Duodenal mucosa (tissue), 2 donors: ENCODE measurements at regions not wholly inside any gene's neighbourhood (a gene's known extent, or its start where the extent isn't known, plus 50 kb on each side); places are given as distances from the start of the nearest gene placed in this dataset.
"Not testable (repeated sequence)": the region's sequence is repeated elsewhere in the genome, so short reads cannot be mapped to it uniquely, and the experiment has no call there.

Source experiments
- H3K27ac ChIP-seq: one replicate; pipeline ENCODE4 v1.7.0; 2013; ENCODE audit warnings: low read depth, low read length
- H3K27me3 ChIP-seq, 2 donors: one replicate each; pipeline ENCODE4 v1.7.0; 2013; ENCODE audit warnings: low read length in 2 of 2, control low read depth in 1 of 2; ENCODE audit not compliant: insufficient read depth in 2 of 2, control insufficient read depth in 1 of 2
- H3K36me3 ChIP-seq, 2 donors: one replicate each; pipeline ENCODE4 v1.7.0; 2013; ENCODE audit warnings: low read length in 2 of 2, control low read depth in 1 of 2; ENCODE audit not compliant: insufficient read depth in 2 of 2, control insufficient read depth in 1 of 2
- H3K4me1 ChIP-seq, 2 donors: one replicate each; pipeline ENCODE4 v1.7.0; 2013; ENCODE audit warnings: low read length in 2 of 2, control low read depth in 1 of 2; ENCODE audit not compliant: insufficient read depth in 2 of 2, control insufficient read depth in 1 of 2
- H3K4me3 ChIP-seq, 2 donors: one replicate each; pipeline ENCODE4 v1.7.0; 2013; ENCODE audit warnings: low read length in 2 of 2, low read depth in 1 of 2
- H3K9ac ChIP-seq, 2 donors: one replicate each; pipeline ENCODE4 v1.7.0; 2013; ENCODE audit warnings: low read length in 2 of 2, low read depth in 1 of 2
- H3K9me3 ChIP-seq, 2 donors: one replicate each; pipeline ENCODE4 v1.7.0; 2013; ENCODE audit warnings: low read length in 2 of 2, control low read depth in 1 of 2; ENCODE audit not compliant: control insufficient read depth in 1 of 2

DNA sequence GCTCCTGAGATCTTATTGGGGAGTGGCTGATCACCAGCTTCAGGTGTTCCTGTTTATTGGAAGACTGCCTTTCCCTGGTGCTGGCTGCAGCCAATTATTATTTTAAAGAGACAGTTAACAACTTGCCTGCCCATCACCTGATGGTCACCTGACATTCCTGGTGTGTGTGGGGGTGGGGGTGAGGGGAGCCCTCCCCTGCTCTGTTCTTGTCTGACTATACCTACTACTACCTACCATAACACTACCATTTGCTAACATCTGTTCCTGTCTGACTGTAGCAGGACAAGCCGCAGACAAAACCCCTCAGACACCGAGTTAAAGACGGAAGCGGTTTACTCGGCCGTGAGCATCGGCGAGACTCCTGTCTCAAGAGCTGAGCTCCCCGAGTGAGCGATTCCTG, 54.9 kb upstream of the NBPF3 start:
- Histone ChIP-seq H3K27ac (no peak overlapping the region), H3K27me3 (no peaks in the 10 kb centered on the region), H3K4me1 (peaks cover 4 to 11% of the 10 kb centered on the region in 2 donors), H3K36me3 (no peaks in the 10 kb centered on the region), H3K9ac (no peak overlapping the region), H3K4me3 (no peak overlapping the region), H3K9me3 (peaks cover 0 to 5% of the 10 kb centered on the region in 2 donors)

DNA sequence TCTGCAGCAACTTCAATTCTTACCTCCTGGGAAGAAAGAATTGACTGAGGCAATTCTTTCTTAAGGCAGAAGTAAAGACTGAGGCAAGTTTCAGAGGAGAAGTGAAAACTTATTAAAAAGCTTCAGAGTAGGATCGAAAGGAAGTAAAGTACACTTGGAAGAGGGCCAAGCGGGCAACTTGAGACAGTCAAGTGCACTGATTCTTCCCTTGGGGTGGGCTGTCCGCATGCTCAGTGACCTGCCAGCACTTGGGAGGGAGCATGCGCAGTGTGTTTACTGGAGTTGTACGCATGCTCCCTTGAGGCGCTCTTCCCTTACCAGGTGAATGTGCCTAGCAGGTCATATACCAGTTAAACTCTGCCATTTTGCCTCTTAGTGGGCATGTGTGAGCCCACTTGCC, 55.3 kb upstream of the NBPF3 start:
- H3K4me3 ChIP-seq: no peak overlapping the region
- H3K9me3 ChIP-seq: peaks cover 0 to 5% of the 10 kb centered on the region in 2 donors
- H3K9ac ChIP-seq: no peak overlapping the region
- H3K4me1 ChIP-seq: peaks cover 4 to 11% of the 10 kb centered on the region in 2 donors
- H3K36me3 ChIP-seq: no peaks in the 10 kb centered on the region
- H3K27me3 ChIP-seq: no peaks in the 10 kb centered on the region
- no peak overlapping the region for H3K27ac ChIP-seq

DNA sequence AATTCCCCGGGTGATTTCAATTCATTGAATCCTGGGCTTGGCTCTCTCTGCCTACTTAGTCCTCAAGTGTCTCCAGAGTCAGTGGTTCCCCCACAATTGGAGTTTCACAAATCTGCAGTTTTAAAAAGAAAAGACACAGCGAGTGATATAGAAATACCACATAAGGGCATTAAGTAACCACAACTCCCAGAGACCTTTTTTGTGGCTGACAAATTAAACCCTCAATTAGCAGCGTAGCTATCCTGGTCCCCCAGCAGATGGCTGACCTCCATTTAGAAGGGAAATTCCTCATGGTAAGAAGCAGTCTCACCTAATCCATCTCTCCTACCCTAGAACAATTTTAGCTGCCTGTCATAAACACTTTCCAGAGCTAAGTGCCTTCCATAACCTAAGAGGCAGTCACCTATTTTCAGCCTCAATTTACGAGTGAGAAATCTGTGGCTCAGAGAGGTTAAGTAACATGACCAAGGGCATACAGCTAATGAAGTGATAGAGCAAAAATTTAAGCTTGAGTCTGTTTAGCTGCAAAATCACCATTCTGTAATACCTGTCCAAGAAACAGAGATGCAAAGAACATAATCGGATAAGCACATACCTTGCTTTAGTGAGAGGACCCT, 56.0 kb upstream of the NBPF3 start:
- H3K9ac ChIP-seq: no peak overlapping the region
- H3K4me3 ChIP-seq: no peak overlapping the region
- H3K36me3 ChIP-seq: no peaks in the 10 kb centered on the region
- peaks cover 4 to 11% of the 10 kb centered on the region in 2 donors for H3K4me1 ChIP-seq
- H3K27me3 ChIP-seq: no peaks in the 10 kb centered on the region
- H3K9me3 ChIP-seq: peaks cover 0 to 5% of the 10 kb centered on the region in 2 donors
- H3K27ac ChIP-seq: no peak overlapping the region

DNA sequence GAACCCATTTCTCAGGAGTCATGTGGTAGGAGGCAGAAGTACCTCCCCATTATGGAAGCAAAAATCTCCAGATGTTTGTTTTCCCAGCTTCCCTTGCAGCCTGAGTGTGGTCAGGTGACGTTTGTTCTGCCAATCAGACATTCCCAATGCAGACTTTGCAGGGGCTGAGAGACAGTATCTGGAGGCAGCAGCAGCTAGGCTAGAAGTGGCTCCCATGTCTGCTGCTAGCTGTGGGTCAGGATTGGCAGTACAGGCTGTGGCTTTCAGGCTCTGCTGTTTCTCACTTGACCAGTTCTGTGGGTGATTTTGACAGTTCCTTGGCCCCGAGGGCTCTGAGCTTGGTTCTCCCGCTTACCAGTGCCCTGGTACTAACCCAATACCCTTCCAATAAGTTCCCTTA, 58.6 kb upstream of the NBPF3 start:
- H3K4me1 ChIP-seq: peaks cover 4 to 14% of the 10 kb centered on the region in 2 donors
- H3K27me3 ChIP-seq: no peaks in the 10 kb centered on the region
- no peak overlapping the region for H3K9ac ChIP-seq
- no peak overlapping the region for H3K27ac ChIP-seq
- H3K9me3 ChIP-seq: peaks cover 0 to 5% of the 10 kb centered on the region in 2 donors
- no peak overlapping the region for H3K4me3 ChIP-seq
- no peaks in the 10 kb centered on the region for H3K36me3 ChIP-seq

DNA sequence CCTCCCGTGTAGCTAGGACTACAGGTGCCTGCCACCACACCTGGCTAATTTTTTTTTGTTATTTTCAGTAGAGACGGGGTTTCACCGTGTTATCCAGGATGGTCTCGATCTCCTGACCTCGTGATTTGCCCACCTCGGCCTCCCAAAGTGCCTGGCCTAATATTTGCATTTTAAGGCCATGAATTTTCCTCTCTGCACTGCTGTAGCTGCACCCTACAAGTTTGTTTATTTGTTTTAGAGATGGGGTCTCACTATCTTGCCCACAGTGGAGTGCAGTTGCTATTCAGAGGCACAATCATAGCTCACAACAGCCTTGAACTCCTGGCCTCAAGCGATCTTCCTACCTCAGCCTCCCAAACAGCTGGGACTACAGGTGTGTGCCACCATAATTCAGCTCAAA, 59.8 kb upstream of the NBPF3 start:
- peaks cover 4 to 14% of the 10 kb centered on the region in 2 donors for H3K4me1 ChIP-seq
- H3K4me3 ChIP-seq, H3K27ac ChIP-seq, H3K9me3 ChIP-seq, H3K36me3 ChIP-seq, H3K27me3 ChIP-seq, H3K9ac ChIP-seq: not testable (repeated sequence)

DNA sequence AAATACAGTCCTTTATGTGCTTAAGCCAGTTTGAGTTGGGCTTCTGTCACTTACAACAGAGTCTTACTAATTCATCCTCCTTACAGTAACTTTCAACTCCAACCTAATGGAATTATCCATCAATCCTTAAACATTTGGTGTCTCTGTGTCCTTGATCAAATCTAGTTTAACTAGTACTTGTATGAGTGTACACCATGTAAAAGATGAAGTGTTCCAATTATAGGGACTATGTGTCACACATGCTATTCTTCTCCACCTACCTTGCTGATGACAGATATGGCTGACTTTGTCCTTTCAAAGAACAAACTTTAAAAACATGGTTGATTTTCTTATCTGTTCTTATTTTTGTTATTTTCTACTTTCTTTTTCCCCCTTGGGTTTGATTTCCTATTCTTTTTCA, 60.4 kb upstream of the NBPF3 start:
- Histone ChIP-seq H3K4me3 (no peak overlapping the region), H3K4me1 (peaks cover 4 to 8% of the 10 kb centered on the region in 2 donors)

DNA sequence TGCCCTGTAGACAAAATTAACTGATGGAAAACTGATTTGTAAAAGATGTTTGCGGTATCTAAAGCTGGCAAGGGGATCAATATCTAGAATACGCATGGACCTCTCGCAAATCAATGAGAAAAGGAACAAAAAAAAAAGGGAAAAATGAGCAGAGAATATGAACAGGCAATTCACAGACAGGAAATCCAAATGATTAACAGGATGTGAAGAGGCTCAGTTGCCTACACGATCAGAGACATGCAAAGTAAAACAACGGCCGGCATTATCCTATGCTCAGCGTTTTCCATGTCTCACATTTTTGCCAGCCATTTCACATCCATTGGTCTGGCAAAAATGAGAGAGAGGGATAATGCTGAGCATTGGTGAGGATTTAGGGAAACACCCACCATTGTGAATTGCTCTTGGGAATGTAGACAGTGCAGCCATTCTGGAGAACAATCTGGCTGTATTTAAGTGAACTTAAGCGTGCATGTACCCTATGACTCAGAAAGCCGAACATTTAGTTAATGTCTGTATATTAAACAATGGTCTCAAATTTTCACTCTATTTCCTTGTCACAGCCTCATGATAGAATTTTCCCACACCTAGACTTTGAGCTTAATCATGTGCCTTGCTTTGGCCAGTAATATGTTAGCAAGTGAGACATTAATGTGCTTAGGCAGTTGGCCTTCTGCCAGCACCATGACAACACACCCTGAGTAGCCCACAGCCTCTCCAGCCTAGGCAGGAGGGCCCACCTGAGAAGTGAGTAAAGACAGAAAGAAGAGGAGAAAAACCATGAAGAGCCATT, 61.0 kb upstream of the NBPF3 start:
- Histone ChIP-seq H3K9me3 (peaks cover 0 to 5% of the 10 kb centered on the region in 2 donors), H3K27ac (no peak overlapping the region), H3K27me3 (no peaks in the 10 kb centered on the region)

More for the DNA sequence above, 60.4 kb upstream of the NBPF3 start:
- no peak overlapping the region for H3K9ac ChIP-seq
- no peaks in the 10 kb centered on the region for H3K27me3 ChIP-seq
- peaks cover 0 to 5% of the 10 kb centered on the region in 2 donors for H3K9me3 ChIP-seq
- H3K27ac ChIP-seq: no peak overlapping the region
- H3K36me3 ChIP-seq: no peaks in the 10 kb centered on the region

DNA sequence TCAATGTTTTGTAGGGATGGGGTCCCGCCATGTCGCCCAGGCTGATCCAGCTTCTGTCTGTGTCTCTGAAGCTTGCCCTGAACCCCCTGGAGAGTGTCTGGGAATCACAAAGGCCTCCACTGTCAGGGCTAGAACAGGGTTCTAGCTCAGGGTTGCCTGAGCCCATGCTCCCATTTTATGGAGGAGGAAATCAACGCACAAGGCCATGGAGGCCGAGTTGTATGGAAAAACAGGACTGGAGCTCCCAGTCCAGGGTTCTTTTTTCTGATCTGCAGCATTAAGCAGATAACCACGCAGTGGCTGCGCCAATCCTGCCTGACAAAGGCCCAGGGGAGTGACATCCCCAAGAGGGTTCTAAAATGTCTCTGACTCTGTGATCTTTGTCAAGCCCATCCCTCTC, 67.6 kb upstream of the NBPF3 start:
- H3K4me1 ChIP-seq: peaks cover 0 to 6% of the 10 kb centered on the region in 2 donors
- no peaks in the 10 kb centered on the region for H3K9me3 ChIP-seq
- H3K27me3 ChIP-seq: no peaks in the 10 kb centered on the region
- H3K4me3 ChIP-seq: no peak overlapping the region
- no peak overlapping the region for H3K27ac ChIP-seq
- no peaks in the 10 kb centered on the region for H3K36me3 ChIP-seq
- H3K9ac ChIP-seq: no peak overlapping the region

More for the DNA sequence above, 61.0 kb upstream of the NBPF3 start:
- Histone ChIP-seq H3K4me1 (peaks cover 2 to 4% of the 10 kb centered on the region in 2 donors), H3K4me3 (no peak overlapping the region), H3K36me3 (no peaks in the 10 kb centered on the region), H3K9ac (no peak overlapping the region)

DNA sequence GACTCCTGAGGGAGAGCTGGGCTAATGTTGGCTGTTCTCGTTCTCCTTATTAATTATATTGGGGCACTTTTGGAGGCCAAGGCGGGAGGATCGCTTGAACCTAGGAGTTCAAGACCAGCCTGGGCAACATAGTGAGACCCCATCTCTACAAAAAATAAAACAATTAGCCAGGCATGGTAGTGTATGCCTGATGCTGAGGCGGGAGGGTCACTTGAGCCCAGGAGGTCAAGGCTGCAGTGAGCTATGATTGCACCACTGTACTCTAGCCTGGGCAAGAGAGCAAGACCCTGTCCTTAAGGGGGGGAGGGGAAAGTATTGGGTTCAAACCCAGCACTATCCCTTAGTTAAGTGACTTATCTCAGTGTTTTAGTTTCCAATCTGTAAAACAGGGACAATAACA, 70.0 kb upstream of the NBPF3 start:
- Histone ChIP-seq H3K4me1 (peaks cover 0 to 6% of the 10 kb centered on the region in 2 donors), H3K9ac (no peak overlapping the region), H3K36me3 (no peaks in the 10 kb centered on the region), H3K27me3 (no peaks in the 10 kb centered on the region), H3K4me3 (no peak overlapping the region), H3K27ac (no peak overlapping the region), H3K9me3 (no peaks in the 10 kb centered on the region)

DNA sequence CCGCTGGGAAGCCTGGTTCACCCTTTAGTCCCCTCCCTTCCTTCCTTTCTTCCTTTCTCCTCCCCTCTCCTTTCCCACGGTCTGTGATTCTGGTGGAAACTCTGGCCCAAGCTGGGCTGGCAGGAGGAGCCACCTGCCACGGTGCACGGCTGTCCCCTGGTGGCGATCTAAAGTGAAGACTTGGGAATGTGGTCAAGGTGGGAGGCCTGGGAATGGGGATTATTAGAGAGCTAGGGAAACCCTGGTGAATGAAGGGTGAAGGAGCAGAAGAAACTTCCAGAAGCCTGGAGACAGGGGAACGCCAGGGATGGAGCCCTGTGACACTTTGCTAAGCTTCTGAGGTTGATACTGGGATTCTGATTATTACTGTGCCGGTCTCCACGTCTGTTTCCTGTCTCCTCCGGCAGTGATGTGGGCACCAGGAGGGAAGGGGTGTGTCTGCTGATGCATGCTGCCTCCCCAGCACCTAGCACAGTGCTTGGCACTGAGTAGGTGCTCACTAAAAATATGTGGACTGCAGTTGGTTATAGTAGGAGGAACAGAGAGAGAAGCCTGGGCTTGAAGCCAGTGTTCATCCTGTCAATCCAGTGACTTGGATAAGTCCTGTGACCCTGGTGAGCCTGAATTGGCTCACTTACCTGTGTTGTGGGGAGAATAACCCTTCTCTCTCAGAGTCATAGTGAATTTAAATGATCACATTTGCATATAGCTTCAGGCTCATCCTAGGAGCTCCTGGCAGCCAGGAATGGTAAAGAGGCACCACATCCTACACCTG, 71.2 kb upstream of the NBPF3 start:
- no peak overlapping the region for H3K9ac ChIP-seq
- no peaks in the 10 kb centered on the region for H3K27me3 ChIP-seq

More for the DNA sequence above, 71.2 kb upstream of the NBPF3 start:
- Histone ChIP-seq H3K4me1 (peaks cover 0 to 6% of the 10 kb centered on the region in 2 donors), H3K27ac (no peak overlapping the region), H3K9me3 (no peaks in the 10 kb centered on the region), H3K4me3 (no peak overlapping the region), H3K36me3 (no peaks in the 10 kb centered on the region)
